CD4-positive, alpha-beta T cell treated with Interleukin-15 for 1 hour (primary cell): ENCODE measurements at regions not wholly inside any gene's neighbourhood (a gene's known extent, or its start where the extent isn't known, plus 50 kb on each side); places are given as distances from the start of the nearest gene placed in this dataset.

Experiments used
- DNase-seq: peaks from one replicate; pipeline ENCODE4 v3.0.0-alpha.2; 2020

- DNase-seq, result no peak
Observed at GRCh38 chr11:28504555-28505110, 396.4 kb downstream of the METTL15 start.

- no peak for DNase-seq
Observed at GRCh38 chr11:28495333-28495732, 387.1 kb downstream of the METTL15 start.

DNA sequence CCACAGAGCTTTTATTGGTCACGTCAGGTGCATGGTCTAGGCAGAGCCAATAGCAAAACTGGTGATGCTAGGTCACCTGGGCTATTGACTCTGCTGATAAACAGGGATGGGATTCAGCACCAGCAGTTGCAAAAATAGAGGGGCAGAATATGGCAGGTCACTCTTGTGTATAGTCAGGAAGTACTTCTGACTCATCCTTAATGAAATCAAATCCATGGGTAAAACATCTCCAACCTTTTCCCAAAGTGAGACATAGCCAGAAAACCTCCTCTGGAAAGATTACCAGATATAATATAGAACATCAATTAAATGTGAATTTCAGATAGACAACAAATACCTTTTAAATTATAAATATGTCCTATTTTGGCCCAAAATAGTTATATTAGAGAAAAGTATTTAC lies 383.2 kb downstream of the METTL15 start:
- no peak for DNase-seq

DNA sequence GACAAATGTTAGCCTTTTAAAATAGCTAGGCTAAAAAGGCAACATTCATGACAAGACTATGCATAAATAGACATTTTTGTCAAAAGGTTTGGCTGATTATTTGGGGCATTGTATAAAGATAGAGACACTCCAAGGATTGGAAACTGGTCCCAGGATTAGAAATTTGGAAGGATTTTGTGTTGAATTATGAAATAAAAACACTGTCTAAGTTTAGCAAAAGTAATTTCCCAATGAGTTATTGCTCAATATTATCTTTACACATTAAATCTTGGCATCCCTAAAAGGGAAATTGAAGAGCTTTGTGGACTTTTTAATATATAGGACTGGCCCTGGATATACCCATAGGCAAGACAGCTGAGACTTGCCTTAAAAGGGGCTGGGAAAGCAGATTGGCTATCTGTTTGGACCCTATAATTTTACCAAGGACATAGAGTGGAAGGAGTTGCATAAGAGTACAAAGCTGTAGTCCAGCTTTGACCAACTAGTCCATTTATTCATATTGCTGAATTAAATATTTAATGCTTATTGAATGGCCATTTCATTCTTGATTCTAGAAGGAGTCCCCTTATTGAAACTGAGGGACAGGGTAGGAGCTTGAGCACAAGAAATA lies 382.7 kb downstream of the METTL15 start:
- no peak for DNase-seq

DNA sequence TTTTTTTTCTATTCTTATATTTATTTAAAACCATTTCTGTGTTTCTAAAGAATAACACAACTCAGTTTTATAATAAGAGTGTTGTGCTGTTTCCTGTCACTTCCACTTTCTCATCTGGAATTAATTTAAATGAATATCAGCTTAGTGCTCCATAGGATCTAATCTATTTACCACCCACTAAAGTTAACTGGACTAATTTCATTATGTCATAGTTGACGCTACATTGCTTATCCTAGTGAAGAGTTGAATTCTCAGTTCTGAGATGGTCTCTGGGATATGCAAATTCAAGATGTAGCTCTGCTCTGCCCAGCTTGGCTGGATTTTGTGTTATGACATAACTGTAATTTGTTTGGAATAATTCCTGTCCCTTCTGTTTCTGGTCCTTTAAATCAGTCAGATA lies 380.1 kb downstream of the METTL15 start:
- no peak for DNase-seq

- no peak for DNase-seq
Observed at GRCh38 chr11:28483072-28483867, 375.1 kb downstream of the METTL15 start.

- DNase-seq, result no peak
Observed at GRCh38 chr11:28482666-28483065, 374.5 kb downstream of the METTL15 start.

GRCh38 chr11:28481616-28482480 lies 373.7 kb downstream of the METTL15 start:
- DNase-seq, result no peak

GRCh38 chr11:28480406-28480805 lies 372.2 kb downstream of the METTL15 start:
- DNase-seq, result no peak

- no peak for DNase-seq
Observed at GRCh38 chr11:28476864-28477263, 368.7 kb downstream of the METTL15 start.

DNA sequence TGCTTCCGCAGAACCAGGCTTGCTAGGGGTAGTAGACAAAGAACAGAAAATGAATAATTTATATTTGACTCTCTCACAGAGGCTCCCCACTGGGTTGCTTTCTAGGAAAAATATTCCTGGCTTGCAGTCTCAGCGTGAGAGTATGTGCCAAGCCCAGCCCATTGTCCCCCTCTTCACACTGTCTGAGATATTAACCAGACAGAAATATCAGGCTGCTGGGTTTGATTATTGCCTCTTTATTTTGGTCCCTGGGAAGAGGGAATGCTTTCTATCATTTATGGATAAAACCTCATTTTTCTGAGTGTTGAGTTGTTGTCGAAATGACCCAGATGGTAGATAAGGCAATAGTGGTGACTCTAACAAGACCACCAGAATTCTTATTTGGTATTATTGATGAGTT lies 367.9 kb downstream of the METTL15 start:
- DNase-seq, result no peak

GRCh38 chr11:28472904-28473303 lies 364.7 kb downstream of the METTL15 start:
- DNase-seq, result no peak

DNA sequence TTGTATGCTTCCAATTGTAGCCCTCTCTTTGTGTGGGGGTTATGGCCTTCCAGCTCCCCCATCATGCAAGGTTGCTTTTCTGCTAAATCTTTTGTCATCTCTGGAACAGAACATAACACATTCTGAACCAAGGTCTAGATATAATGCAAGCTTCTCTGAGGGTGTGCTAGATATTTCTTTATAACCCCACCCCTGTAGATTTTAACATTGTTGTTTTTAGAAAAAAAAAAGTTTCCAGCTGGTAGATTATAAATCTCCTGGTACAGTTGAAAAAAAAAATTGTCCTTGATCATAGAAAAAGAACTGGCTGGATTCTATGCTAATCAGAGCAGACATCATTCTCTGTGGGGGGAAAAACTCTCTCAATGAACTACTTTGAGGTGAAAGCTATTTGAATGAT lies 363.3 kb downstream of the METTL15 start:
- no peak for DNase-seq

- no peak for DNase-seq
Observed at GRCh38 chr11:28470180-28470579, 362.0 kb downstream of the METTL15 start.

- DNase-seq, result no peak
Observed at GRCh38 chr11:28466506-28466905, 358.3 kb downstream of the METTL15 start.

- DNase-seq, result no peak
Observed at GRCh38 chr11:28464252-28464867, 356.2 kb downstream of the METTL15 start.

GRCh38 chr11:28463826-28464225 lies 355.6 kb downstream of the METTL15 start:
- DNase-seq, result no peak

GRCh38 chr11:28461846-28462245 lies 353.7 kb downstream of the METTL15 start:
- no peak for DNase-seq

GRCh38 chr11:28461338-28461737 lies 353.1 kb downstream of the METTL15 start:
- no peak for DNase-seq

- DNase-seq, result no peak
Observed at GRCh38 chr11:28460348-28460747, 352.2 kb downstream of the METTL15 start.

GRCh38 chr11:28459912-28460311 lies 351.7 kb downstream of the METTL15 start:
- DNase-seq, result no peak

GRCh38 chr11:28457481-28458065 lies 349.4 kb downstream of the METTL15 start:
- no peak for DNase-seq

GRCh38 chr11:28448186-28448585 lies 340.0 kb downstream of the METTL15 start:
- no peak for DNase-seq
